Right hindlimb (tissue), 1 donor: ENCODE measurements at regions not wholly inside any gene's neighbourhood (a gene's known extent, or its start where the extent isn't known, plus 50 kb on each side); places are given as distances from the start of the nearest gene placed in this dataset.
A peak's percentile ranks its signal among the peaks of the same experiment; 100 is the strongest.
"Not testable (repeated sequence)": the region's sequence is repeated elsewhere in the genome, so short reads cannot be mapped to it uniquely, and the experiment has no call there.

Experiments
- DNase-seq: peaks from one replicate; pipeline ENCODE4 v3.0.0-alpha.2; 2018

DNA sequence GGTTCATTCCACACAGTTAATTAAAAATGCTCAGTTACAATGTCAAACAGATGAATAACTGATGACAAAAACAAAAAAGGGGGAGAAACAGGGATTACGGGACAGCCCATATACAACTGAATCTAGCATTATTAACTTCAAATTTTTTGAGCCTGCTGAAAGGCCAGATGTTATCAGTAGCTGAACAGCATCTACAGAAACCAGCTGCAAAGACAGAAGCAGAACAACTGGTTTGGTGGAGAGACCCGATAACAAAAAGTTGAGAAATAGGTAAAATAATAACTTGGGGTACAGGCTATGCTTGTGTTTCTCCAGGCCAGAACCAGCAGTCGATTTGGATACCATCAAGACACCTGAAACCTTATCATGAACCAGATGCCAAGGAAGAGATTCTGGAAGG is 109.8 kb downstream of the SEPTIN7 start:
- not testable (repeated sequence) for DNase-seq

GRCh38 chr7:35913350-35913749 is 112.5 kb downstream of the SEPTIN7 start:
- DNase-seq: not testable (repeated sequence)

DNA sequence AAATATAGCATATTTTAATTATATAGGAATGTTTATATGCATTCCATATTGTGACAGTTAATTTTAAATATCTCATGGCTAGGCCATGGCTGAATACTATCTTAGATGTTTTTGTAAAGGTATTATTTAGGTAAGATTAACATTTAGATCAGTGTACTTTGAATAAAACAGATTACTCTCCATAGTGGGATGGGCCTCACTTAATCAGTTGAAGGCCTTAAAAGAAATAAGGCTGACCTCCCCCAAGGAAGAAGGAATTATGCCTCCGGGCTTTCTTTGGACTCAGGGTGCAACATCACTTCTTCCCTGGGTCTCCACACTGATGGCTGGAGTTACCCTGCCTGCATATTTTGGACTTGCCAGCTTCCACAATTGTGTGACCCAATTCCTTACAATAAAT is 113.4 kb downstream of the SEPTIN7 start:
- DNase-seq: not testable (repeated sequence)

DNA sequence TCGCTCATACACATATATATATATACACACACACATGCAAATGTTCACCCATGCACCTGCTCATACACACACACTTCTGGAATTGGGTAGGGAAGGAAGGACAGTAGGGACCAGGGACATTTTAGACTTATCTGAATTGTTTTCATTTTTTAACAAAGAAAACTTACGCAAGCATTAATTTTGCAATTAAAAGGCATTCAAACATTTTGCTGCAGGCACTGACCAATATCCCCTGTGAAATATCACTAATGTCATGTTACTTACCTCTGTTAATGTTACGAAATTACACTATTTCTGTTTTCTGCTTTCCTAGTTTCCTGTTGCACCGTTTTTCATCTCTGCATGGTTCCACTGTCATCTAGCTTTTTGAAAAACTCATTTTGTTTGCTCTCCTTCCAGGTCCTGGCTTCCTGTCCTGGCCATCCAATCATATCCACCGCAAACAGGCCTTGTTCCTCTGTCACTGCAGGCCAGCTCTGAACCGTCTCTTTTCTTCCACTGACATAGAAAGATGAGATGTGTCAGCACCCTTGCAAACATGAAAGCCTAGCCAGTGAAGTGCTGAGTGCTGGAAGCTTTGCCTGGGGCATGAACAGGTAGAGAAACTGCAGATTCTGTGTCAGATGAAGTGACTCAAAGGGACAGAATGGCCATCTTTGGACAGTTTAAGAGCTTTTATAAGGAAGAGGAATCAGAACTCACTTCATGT is 114.5 kb downstream of the SEPTIN7 start:
- not testable (repeated sequence) for DNase-seq

DNA sequence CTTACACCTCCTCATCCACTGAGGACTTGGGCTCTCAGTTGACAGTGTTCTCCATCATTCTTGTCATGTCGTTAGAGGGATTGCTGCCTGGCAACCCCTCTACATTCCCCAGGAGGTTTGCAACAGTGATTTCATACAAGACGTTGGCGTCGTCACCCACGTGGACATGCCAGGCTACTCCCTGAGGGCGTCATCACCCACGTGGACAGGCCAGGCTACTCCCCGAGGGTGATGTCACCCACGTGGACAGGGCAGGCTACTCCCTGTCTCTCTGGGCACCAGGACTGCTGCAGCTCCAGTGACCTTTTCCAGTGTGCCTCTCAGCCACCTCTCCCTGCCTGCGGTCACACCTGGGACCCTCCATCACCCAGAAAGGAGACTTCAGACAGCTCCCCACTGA is 117.4 kb downstream of the SEPTIN7 start:
- DNase-seq: not testable (repeated sequence)

- peak; percentile 35 for DNase-seq
These were observed 118.8 kb downstream of the SEPTIN7 start for GRCh38 chr7:35919607-35920006.

DNA sequence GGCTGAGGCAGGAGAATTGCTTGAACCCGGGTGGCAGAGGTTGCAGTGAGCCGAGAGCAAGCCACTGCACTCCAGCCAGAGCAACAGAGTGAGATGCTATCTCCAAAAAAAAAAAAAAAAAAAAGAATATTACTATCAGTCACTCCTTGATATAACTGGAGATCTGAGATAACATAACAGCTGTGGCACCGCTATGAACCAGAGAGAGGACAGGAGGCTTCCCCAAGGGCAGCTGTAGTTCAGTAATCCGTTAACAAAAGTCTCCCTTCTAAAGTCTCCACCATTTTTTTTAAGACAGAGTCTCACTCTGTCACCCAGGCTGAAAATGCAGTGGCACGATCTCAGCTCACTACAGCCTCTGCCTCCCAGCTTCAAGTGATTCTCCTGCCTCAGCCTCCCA is 120.5 kb downstream of the SEPTIN7 start:
- DNase-seq: not testable (repeated sequence)

DNA sequence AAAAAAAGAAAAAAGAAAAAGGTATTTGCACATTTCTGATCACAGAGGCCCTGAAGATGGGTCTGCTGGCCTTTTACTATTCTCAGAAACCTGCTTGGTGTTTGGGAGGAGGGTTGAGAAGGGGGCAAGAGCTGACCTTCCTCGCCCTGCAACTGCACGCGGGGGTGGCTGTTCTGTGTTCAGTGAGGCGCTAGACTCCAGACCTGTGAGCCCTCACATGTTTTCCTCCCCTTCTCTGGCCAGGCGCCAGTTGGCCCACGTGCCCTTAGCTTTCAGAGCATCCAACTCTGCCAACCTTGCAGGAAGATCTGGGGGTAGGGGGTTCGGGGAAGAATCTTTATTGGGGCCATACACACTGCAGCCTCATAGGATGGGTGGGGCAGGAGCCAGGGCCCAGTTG is 123.8 kb downstream of the SEPTIN7 start:
- not testable (repeated sequence) for DNase-seq

DNA sequence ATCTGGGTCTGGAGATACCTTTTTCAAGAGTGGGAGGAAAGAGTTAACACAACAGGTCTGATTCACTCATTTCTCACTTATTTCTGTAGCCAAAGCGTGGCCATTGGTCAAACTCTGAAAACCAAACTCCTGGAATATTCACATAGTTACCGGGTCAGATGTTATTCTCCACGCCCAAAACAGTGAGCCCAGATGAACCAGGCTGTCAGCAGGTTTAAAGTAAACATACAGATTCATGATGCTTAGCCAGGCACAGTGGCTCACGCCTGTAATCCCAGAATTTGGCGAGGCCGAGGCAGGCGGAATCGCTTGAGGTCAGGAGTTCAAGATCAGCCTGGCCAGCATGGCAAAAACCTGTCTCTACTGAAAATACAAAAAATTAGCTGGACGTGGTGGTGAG is 126.1 kb downstream of the SEPTIN7 start:
- not testable (repeated sequence) for DNase-seq

DNA sequence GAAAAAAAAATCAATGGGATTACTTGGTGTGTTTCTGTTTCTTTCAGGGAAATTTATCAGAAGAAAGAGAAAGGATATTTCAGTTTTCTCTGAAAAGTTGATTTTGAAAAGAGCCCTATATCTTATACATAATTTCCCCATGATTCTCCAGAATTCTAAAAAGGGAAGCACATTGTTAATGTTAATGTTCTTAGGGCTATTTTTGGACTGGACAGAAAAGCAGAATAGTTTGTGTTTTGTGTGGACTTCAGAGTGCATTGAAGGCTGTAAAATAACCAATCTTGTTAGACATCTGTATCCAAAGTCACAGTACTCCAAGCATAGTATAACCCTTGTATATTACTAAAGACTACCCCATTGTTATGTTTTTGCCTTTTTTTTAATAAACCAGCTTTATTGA is 130.3 kb downstream of the SEPTIN7 start:
- not testable (repeated sequence) for DNase-seq

DNA sequence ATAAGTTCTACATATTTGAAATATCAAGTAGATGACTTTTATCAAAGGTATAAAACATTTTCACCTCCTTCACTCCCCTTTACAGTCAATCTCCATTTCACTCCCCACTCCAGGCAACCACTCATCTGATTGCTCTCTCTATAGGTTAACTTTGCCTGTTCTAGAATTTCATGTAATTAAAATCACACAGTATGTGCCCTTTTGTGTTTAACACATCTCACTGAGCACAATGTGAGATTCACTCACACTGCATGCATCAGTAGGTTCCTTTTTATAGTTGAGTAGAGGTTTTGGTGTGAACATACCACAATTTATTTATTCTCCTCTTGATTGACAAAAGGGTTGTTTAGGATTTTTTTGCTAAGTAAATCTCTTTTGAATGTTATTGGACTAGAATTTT is 130.7 kb downstream of the SEPTIN7 start:
- not testable (repeated sequence) for DNase-seq

- not testable (repeated sequence) for DNase-seq
These were observed 139.8 kb downstream of the SEPTIN7 start for GRCh38 chr7:35940695-35941094.

GRCh38 chr7:35945621-35946020 is 144.8 kb downstream of the SEPTIN7 start:
- not testable (repeated sequence) for DNase-seq

DNA sequence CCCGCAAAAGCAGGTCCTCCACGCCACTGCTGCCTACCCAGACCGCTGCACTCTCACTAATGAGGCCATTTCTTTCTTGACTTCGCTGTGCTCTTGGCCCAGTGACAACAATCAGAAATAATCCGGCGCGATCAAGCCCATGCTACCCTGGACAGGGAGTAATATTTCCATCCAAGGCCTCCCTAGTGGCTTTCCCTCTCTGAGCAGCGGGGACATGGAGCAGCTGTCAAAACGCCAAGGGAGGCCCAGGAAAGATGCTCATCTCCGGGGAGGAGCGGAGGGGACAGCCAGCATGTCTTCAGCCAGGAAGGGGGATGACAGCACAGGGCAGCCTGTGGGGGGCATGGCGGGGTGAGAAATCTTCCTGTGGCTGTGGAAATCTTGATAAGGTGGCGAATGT is 154.9 kb downstream of the SEPTIN7 start:
- DNase-seq: not testable (repeated sequence)

DNA sequence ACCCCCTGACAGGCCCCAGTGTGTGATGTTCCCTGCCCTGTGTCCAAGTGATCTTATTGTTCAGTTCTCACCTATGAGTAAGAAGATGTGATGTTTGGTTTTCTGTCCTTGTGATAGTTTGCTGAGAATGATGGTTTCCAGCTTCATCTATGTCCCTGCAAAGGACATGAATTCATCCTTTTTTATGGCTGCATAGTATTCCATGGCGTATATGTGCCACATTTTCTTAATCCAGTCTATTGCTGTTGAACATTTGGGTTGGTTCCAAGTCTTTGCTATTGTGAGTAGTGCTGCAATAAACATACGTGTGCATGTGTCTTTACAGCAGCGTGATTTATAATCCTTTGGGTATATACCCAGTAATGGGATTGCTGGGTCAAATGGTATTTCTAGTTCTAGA is 156.1 kb downstream of the SEPTIN7 start:
- not testable (repeated sequence) for DNase-seq

DNA sequence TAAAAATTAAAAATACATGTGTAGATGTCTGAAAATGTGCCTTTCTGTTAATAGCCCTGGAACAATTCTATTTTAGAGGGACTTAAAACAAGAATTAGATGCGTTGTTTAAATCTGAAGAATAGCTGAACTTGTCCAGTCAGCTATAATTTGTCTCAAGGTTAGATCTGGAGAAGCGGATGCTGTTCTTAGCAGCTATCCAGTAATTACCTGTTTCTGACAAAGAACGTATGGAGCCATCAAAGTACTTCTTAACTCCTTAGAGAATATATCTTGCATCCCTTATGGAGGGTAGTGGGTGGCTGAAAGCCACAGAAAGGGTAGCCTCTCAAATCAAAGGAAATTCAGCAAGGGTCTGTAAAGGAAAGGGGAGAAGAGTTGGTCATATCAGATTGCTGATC is 160.4 kb downstream of the SEPTIN7 start:
- not testable (repeated sequence) for DNase-seq

GRCh38 chr7:35962607-35963006 is 161.8 kb downstream of the SEPTIN7 start:
- DNase-seq: not testable (repeated sequence)

DNA sequence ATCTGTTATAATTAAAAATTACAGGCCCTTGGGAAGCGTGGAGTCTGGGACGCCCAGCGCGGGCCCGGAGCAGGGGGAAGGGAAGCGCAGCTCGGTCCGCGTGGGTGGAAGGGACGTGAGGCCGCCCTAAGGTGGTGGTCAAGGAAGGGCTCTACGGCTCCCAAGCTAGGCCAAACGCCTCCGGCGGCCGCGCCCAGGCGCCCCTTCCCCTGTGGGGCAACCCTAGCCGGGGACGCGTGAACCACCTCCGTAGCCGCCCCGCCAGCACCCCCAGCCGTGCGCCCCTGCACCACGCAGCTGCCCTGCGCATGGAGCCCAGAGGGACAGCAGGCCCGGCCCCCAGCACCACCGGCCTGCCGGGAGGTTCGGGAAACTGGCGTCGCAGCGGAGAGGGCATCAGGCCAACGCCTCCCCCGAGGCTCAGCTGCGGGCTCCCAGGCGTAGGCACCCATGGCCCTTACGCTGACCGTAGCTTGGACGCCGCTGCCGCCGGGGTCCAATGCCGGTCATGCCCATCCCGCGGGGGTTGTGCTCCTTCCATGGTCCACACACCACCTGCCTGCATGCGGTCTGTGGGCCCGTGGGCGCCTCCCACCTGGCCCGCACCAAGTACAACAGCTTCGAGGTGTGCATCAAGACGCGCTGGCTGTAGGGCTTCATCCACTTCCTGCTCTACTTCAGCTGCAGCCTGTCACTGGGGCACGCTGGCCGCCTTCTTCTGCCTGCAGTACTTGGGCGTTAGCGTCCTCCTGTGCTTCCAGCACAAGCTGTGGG is 166.7 kb downstream of the SEPTIN7 start:
- DNase-seq: no peak

GRCh38 chr7:35968140-35968940 is 167.5 kb downstream of the SEPTIN7 start:
- no peak for DNase-seq

DNA sequence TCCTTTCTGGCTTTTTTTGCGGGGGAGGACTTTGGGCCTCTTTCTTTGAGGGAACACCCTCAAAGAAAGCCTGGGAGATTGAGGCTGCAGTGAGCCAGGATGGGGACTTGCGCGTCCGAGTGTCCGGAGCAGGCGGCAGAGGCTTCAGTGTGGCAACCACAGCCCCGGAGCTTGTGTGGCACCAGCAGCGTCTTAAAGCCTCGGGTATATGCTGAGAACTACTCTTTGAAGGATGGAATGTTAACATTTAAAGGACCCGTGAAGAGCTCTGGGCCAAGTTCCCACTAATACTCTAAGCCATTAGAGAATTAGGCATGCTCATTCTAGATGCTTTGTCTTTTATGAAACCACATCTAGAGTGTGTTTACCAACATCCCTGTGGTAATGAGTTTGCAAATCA is 168.2 kb downstream of the SEPTIN7 start:
- DNase-seq: no peak

DNA sequence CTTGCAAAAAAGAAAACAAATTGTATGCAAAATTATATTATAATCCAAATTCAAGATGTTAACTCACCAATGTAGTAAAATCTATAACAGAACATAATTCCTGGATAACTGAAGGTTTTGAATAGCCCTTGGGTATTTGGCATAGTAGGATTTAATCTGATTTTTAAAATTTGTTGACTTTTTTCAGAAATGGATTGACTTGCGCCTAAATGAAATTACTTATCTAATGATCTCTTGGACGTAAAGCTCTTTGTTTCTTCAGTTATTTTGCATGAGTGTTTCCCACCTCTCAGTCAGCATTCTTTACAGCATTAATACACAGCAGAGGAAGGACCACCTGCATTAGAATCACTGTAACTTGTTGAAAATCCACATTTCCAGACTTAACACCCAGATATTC is 169.6 kb downstream of the SEPTIN7 start:
- no peak for DNase-seq

DNA sequence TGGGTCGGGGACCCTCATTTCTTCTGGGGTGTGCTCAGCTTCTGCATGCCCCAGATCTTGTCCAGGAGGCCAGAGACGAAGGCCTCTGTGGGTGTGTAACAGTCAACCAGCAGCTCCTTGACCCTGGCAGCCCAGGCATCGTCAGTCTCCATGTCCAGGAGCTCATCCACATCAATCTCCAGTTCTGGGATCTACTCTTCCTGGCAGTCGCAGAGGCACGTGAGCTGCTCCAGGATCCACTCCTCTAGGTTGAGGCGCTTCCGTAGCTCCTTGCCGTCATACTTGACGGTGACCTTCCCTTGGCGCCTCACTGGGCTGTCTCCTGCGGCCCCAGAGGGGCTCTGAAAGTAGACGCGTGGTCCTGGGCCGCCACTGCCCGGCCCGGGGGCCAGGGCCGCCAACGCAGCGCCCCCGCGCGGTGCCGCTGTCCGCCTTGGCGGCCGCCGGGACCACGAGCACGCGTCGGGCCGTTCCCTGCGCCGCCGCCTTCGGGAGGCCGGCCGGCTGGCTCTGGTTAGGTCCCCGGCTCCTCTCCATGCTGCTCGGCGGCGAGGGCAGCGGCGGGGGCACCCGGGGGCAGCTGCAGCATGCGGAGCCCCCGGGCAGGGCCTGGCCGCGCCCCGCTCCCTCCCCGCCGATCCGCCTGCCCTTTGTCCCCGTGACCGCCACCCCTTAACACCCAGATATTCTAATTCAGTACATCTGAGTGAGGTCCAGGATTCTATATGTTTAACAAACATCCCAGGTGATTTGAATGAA is 170.5 kb downstream of the SEPTIN7 start:
- no peak for DNase-seq
